ENCODE measurements at regions not wholly inside any gene's neighbourhood (a gene's known extent, or its start where the extent isn't known, plus 50 kb on each side); places are given as distances from the start of the nearest gene placed in this dataset.
"Not testable (repeated sequence)": the region's sequence is repeated elsewhere in the genome, so short reads cannot be mapped to it uniquely, and the experiment has no call there.

GRCh38 chr3:96576935-96577334, 237.5 kb upstream of the EPHA6 start:
- WGBS (ENCODE audit: insufficient coverage), result 74% methylated on average over 3 of the region's 3 CpGs

GRCh38 chr3:96584066-96584465, 230.3 kb upstream of the EPHA6 start:
- no peak for ATAC-seq (ENCODE audit: low read depth)
- intact Hi-C loops (cut with micrococcal nuclease), result no loop called here
- peaks cover 4% of the 10 kb centered on the region for H3K9me3 Mint-ChIP-seq (ENCODE audit: insufficient read depth)

More at GRCh38 chr3:96576935-96577334, 237.5 kb upstream of the EPHA6 start:
- Histone ChIP-seq H3K9me3 (ENCODE audit: control extremely low read depth in 1 of 3, control insufficient read depth in 2 of 3, insufficient read depth in 1 of 3, low read length in 2 of 3) (peaks cover 1 to 13% (median 3%) of the 10 kb centered on the region in 3 donors), H3K79me2 (ENCODE audit: control insufficient read depth, insufficient read depth, low read length) (no peaks in the 10 kb centered on the region), H3K36me3 (replicated peaks in 1 of 2; ENCODE audit: control extremely low read depth in 1 of 2, control insufficient read depth in 1 of 2, extremely low read depth in 1 of 2, insufficient read depth in 2 of 2, low read length in 1 of 2) (no peaks in the 10 kb centered on the region), H3K4me3 (ENCODE audit: control extremely low read depth in 1 of 5, extremely low read depth in 1 of 5, insufficient read depth in 1 of 5, low read depth in 2 of 5, low read length in 4 of 5) (no peak overlapping the region), H3K27me3 (replicated peaks in 1 of 4; ENCODE audit: control extremely low read depth in 1 of 4, control insufficient read depth in 3 of 4, insufficient read depth in 4 of 4, low read length in 3 of 4) (no peaks in the 10 kb centered on the region), H3K9ac (ENCODE audit: low read length) (no peak overlapping the region), H3K4me2 (replicated peaks; ENCODE audit: low read depth, low read length, poor library complexity, severe bottlenecking) (no peak overlapping the region), H2AFZ (ENCODE audit: insufficient read depth, low read depth, low read length, poor library complexity, severe bottlenecking) (no peak overlapping the region), H3K4me1 (ENCODE audit: control insufficient read depth in 2 of 2, insufficient read depth in 2 of 2, low read length in 2 of 2) (no peaks in the 10 kb centered on the region), H4K20me1 (ENCODE audit: control insufficient read depth, insufficient read depth, low read length, poor library complexity, severe bottlenecking) (no peaks in the 10 kb centered on the region), H3K27ac (ENCODE audit: low read length in 2 of 2) (no peak overlapping the region)
- Mint-ChIP-seq H3K9me3 (ENCODE audit: insufficient read depth) (peaks cover 16% of the 10 kb centered on the region), H3K4me3 (no peak overlapping the region), H3K4me1 (no peaks in the 10 kb centered on the region), H3K27me3 (no peaks in the 10 kb centered on the region), H3K27ac (no peak overlapping the region)
- DNase-seq (no peak), ATAC-seq (ENCODE audit: low read depth) (no peak)
- ChIA-PET CTCF (no interaction called here), POLR2A (no interaction called here)
- intact Hi-C loops (cut with micrococcal nuclease), result no loop called here
- TF ChIP-seq CTCF (IDR thresholded peaks at IDR 0.05) (no peak), EZH2 (IDR thresholded peaks at IDR 0.05; ENCODE audit: borderline replicate concordance, insufficient read depth, low read depth, low read length, poor library complexity, severe bottlenecking) (no peak)

GRCh38 chr3:96606865-96607264, 207.5 kb upstream of the EPHA6 start:
- H3K4me3 Mint-ChIP-seq; H3K27ac ChIP-seq (ENCODE audit: low read length in 2 of 2); intact Hi-C loops (cut with micrococcal nuclease): not testable (repeated sequence)

More at GRCh38 chr3:96584066-96584465, 230.3 kb upstream of the EPHA6 start:
- no peak overlapping the region for H3K4me2 ChIP-seq (replicated peaks; ENCODE audit: low read depth, low read length, poor library complexity, severe bottlenecking)
- ChIA-PET POLR2A (no interaction called here), CTCF (no interaction called here)
- Mint-ChIP-seq H3K4me1 (no peaks in the 10 kb centered on the region), H3K4me3 (no peak overlapping the region), H3K27ac (no peak overlapping the region), H3K27me3 (no peaks in the 10 kb centered on the region)
- no peaks in the 10 kb centered on the region for H3K9me3 ChIP-seq (ENCODE audit: control extremely low read depth in 1 of 3, control insufficient read depth in 2 of 3, insufficient read depth in 1 of 3, low read length in 2 of 3)
- H3K27ac ChIP-seq (ENCODE audit: low read length in 2 of 2), result no peak overlapping the region
- H4K20me1 ChIP-seq (ENCODE audit: control insufficient read depth, insufficient read depth, low read length, poor library complexity, severe bottlenecking), result no peaks in the 10 kb centered on the region
- no peaks in the 10 kb centered on the region for H3K27me3 ChIP-seq (replicated peaks in 1 of 4; ENCODE audit: control extremely low read depth in 1 of 4, control insufficient read depth in 3 of 4, insufficient read depth in 4 of 4, low read length in 3 of 4)
- no peaks in the 10 kb centered on the region for H3K4me1 ChIP-seq (ENCODE audit: control insufficient read depth in 2 of 2, insufficient read depth in 2 of 2, low read length in 2 of 2)
- H3K79me2 ChIP-seq (ENCODE audit: control insufficient read depth, insufficient read depth, low read length), result no peaks in the 10 kb centered on the region
- TF ChIP-seq CTCF (IDR thresholded peaks at IDR 0.05), result no peak
- TF ChIP-seq EZH2 (IDR thresholded peaks at IDR 0.05; ENCODE audit: borderline replicate concordance, insufficient read depth, low read depth, low read length, poor library complexity, severe bottlenecking), result no peak
- no peak overlapping the region for H2AFZ ChIP-seq (ENCODE audit: insufficient read depth, low read depth, low read length, poor library complexity, severe bottlenecking)
- DNase-seq, result no peak
- no peak overlapping the region for H3K9ac ChIP-seq (ENCODE audit: low read length)
- no peaks in the 10 kb centered on the region for H3K36me3 ChIP-seq (replicated peaks in 1 of 2; ENCODE audit: control extremely low read depth in 1 of 2, control insufficient read depth in 1 of 2, extremely low read depth in 1 of 2, insufficient read depth in 2 of 2, low read length in 1 of 2)
- no peak overlapping the region for H3K4me3 ChIP-seq (ENCODE audit: control extremely low read depth in 1 of 5, extremely low read depth in 1 of 5, insufficient read depth in 1 of 5, low read depth in 2 of 5, low read length in 4 of 5)

More at GRCh38 chr3:96606865-96607264, 207.5 kb upstream of the EPHA6 start:
- H3K36me3 ChIP-seq (replicated peaks in 1 of 2; ENCODE audit: control extremely low read depth in 1 of 2, control insufficient read depth in 1 of 2, extremely low read depth in 1 of 2, insufficient read depth in 2 of 2, low read length in 1 of 2); H3K4me2 ChIP-seq (replicated peaks; ENCODE audit: low read depth, low read length, poor library complexity, severe bottlenecking); H2AFZ ChIP-seq (ENCODE audit: insufficient read depth, low read depth, low read length, poor library complexity, severe bottlenecking); H3K9me3 Mint-ChIP-seq (ENCODE audit: insufficient read depth); H3K4me3 ChIP-seq (ENCODE audit: control extremely low read depth in 1 of 5, extremely low read depth in 1 of 5, insufficient read depth in 1 of 5, low read depth in 2 of 5, low read length in 4 of 5); ATAC-seq (ENCODE audit: low read depth); H3K27me3 Mint-ChIP-seq; H3K4me1 Mint-ChIP-seq; H4K20me1 ChIP-seq (ENCODE audit: control insufficient read depth, insufficient read depth, low read length, poor library complexity, severe bottlenecking); H3K27me3 ChIP-seq (replicated peaks in 1 of 4; ENCODE audit: control extremely low read depth in 1 of 4, control insufficient read depth in 3 of 4, insufficient read depth in 4 of 4, low read length in 3 of 4); H3K4me1 ChIP-seq (ENCODE audit: control insufficient read depth in 2 of 2, insufficient read depth in 2 of 2, low read length in 2 of 2); H3K9me3 ChIP-seq (ENCODE audit: control extremely low read depth in 1 of 3, control insufficient read depth in 2 of 3, insufficient read depth in 1 of 3, low read length in 2 of 3); H3K9ac ChIP-seq (ENCODE audit: low read length); CTCF ChIA-PET; POLR2A ChIA-PET; H3K79me2 ChIP-seq (ENCODE audit: control insufficient read depth, insufficient read depth, low read length); H3K27ac Mint-ChIP-seq; DNase-seq: not testable (repeated sequence)
- WGBS (ENCODE audit: insufficient coverage), result 72% methylated on average over 5 of the region's 6 CpGs

Measured in B cell (primary cell).